Smooth muscle cell (in vitro differentiated cells): ENCODE measurements at regions not wholly inside any gene's neighbourhood (a gene's known extent, or its start where the extent isn't known, plus 50 kb on each side); places are given as distances from the start of the nearest gene placed in this dataset.

Source experiments
- DNase-seq: peaks from one replicate; lab custom pipeline; 2025; ENCODE audit not compliant: unreplicated experiment; lab: John Stamatoyannopoulos, UW
- H2AFZ ChIP-seq: fragments of 200-600 bp; sonication (generic); 2 replicates; pipeline ENCODE4 v1.6.0; 2016; ENCODE audit warnings: antibody characterized with exemption, low read depth, mild to moderate bottlenecking
- H3F3A ChIP-seq: fragments of 200-600 bp; sonication (generic); 2 replicates; pipeline ENCODE4 v1.6.0; 2017; ENCODE audit warnings: antibody characterized with exemption, low read depth
- H3K27ac ChIP-seq: fragments of 200-600 bp; sonication (generic); 2 replicates; pipeline ENCODE4 v1.5.1; 2016; ENCODE audit warnings: low read depth, mild to moderate bottlenecking
- H3K27me3 ChIP-seq: fragments of 200-600 bp; sonication (generic); 2 replicates; pipeline ENCODE4 v1.6.1; 2016; ENCODE audit warnings: low read depth, mild to moderate bottlenecking
- H3K36me3 ChIP-seq: fragments of 200-600 bp; sonication (generic); 2 replicates; pipeline ENCODE4 v1.5.1; 2016; ENCODE audit warnings: low read depth
- H3K4me1 ChIP-seq: fragments of 200-600 bp; sonication (generic); 2 replicates; pipeline ENCODE4 v1.5.1; 2016; ENCODE audit warnings: low read depth
- H3K4me2 ChIP-seq: fragments of 200-600 bp; sonication (generic); 2 replicates; pipeline ENCODE4 v1.6.0; 2016; ENCODE audit warnings: mild to moderate bottlenecking
- H3K4me3 ChIP-seq: fragments of 200-600 bp; sonication (generic); 2 replicates; pipeline ENCODE4 v1.5.1; 2016; ENCODE audit warnings: mild to moderate bottlenecking
- H3K79me2 ChIP-seq: fragments of 200-600 bp; sonication (generic); 2 replicates; pipeline ENCODE4 v1.6.0; 2016; ENCODE audit warnings: low read depth, mild to moderate bottlenecking
- H3K9ac ChIP-seq: fragments of 200-600 bp; sonication (generic); 2 replicates; pipeline ENCODE4 v1.6.0; 2016; ENCODE audit warnings: low read depth
- H3K9me3 ChIP-seq: fragments of 200-600 bp; sonication (generic); replicated peaks from 2 replicates; pipeline ENCODE4 v1.5.1; 2016; ENCODE audit warnings: low read depth
- H4K20me1 ChIP-seq: fragments of 200-600 bp; sonication (generic); 2 replicates; pipeline ENCODE4 v1.6.0; 2016; ENCODE audit warnings: low read depth
- CTCF ChIP-seq: fragments of 200-600 bp; sonication (generic); IDR thresholded peaks from 2 replicates; pipeline ENCODE4 v1.5.1; 2017; ENCODE audit warnings: borderline replicate concordance, mild to moderate bottlenecking, antibody characterized with exemption; ENCODE audit not compliant: insufficient read depth, poor library complexity, severe bottlenecking
- WGBS: methylation state at CpG from one replicate; pipeline ENCODE4 v1.1.7; 2016; ENCODE audit warnings: low lambda C conversion rate; 5-methylcytosine and 5-hydroxymethylcytosine counted together

GRCh38 chr12:13411287-13411686, 214.8 kb downstream of the EMP1 start:
- Histone ChIP-seq H3K36me3 (no peaks in the 10 kb centered on the region), H3K4me1 (no peaks in the 10 kb centered on the region), H3K4me3 (no peak overlapping the region), H3K9ac (no peak overlapping the region), H4K20me1 (no peaks in the 10 kb centered on the region), H2AFZ (no peak overlapping the region), H3K4me2 (no peak overlapping the region), H3K79me2 (no peaks in the 10 kb centered on the region), H3F3A (no peaks in the 10 kb centered on the region), H3K27ac (no peak overlapping the region), H3K27me3 (no peaks in the 10 kb centered on the region), H3K9me3 (no peaks in the 10 kb centered on the region)
- 93% methylated on average over 2 of the region's 2 CpGs for WGBS
- TF ChIP-seq CTCF: no peak
- DNase-seq: no peak

GRCh38 chr12:13405961-13406703, 209.6 kb downstream of the EMP1 start:
- no peak for DNase-seq
- no peak overlapping the region for H2AFZ ChIP-seq
- H3K4me1 ChIP-seq: no peaks in the 10 kb centered on the region
- no peaks in the 10 kb centered on the region for H3K36me3 ChIP-seq
- no peaks in the 10 kb centered on the region for H4K20me1 ChIP-seq
- no peaks in the 10 kb centered on the region for H3F3A ChIP-seq
- WGBS: 92% methylated on average over 5 of the region's 5 CpGs
- no peak overlapping the region for H3K4me2 ChIP-seq
- H3K27ac ChIP-seq: no peak overlapping the region
- no peaks in the 10 kb centered on the region for H3K9me3 ChIP-seq
- TF ChIP-seq CTCF: no peak
- H3K9ac ChIP-seq: no peak overlapping the region
- H3K79me2 ChIP-seq: no peaks in the 10 kb centered on the region
- H3K27me3 ChIP-seq: no peaks in the 10 kb centered on the region
- no peak overlapping the region for H3K4me3 ChIP-seq

GRCh38 chr12:13404631-13405473, 208.3 kb downstream of the EMP1 start:
- no peak overlapping the region for H2AFZ ChIP-seq
- WGBS: 87% methylated on average over 13 of the region's 13 CpGs
- no peak for DNase-seq
- no peak overlapping the region for H3K4me3 ChIP-seq
- H3K9ac ChIP-seq: no peak overlapping the region
- H3K4me2 ChIP-seq: no peak overlapping the region
- no peaks in the 10 kb centered on the region for H3F3A ChIP-seq
- TF ChIP-seq CTCF: no peak
- no peaks in the 10 kb centered on the region for H4K20me1 ChIP-seq
- no peaks in the 10 kb centered on the region for H3K27me3 ChIP-seq
- H3K27ac ChIP-seq: no peak overlapping the region
- no peaks in the 10 kb centered on the region for H3K36me3 ChIP-seq
- no peaks in the 10 kb centered on the region for H3K9me3 ChIP-seq
- H3K4me1 ChIP-seq: no peaks in the 10 kb centered on the region
- H3K79me2 ChIP-seq: no peaks in the 10 kb centered on the region
